ENCODE measurements at regions not wholly inside any gene's neighbourhood (a gene's known extent, or its start where the extent isn't known, plus 50 kb on each side); places are given as distances from the start of the nearest gene placed in this dataset.

DNA sequence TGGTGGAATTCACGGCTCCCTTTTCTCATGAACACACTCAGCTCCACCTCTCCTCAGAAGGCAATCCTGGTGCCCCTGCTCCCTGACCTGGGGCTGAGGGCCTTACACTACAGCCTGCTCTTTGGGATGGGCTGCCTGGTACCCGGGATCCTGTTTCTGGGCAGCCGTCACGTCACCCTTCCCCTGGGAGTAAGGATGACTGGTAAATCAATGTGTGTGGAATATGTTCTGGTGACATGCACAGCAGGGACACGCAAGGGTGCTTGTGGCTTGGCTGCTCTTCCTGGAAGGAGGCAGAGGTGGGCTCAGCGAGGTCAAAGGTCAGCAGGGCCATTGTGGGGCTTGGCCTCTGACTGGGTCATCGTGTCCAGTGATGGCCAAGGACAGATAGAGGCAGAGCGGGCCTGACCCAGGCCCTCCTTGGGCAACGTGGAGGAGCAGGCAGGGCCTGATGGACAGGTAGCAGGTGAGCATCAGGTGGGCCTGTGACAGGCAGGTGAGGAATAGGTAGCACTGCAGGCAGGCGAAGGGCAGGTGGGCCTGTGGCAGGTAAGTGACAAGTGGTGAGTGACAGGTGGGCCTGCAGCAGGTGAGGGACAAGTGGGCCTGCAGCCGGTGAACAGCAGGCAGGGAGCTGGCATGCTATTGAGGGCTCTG, 399.4 kb upstream of the IRX4 start:
- DNase-seq (ENCODE audit: low read depth in 4 of 4, low spot score in 2 of 4) = no peak

DNA sequence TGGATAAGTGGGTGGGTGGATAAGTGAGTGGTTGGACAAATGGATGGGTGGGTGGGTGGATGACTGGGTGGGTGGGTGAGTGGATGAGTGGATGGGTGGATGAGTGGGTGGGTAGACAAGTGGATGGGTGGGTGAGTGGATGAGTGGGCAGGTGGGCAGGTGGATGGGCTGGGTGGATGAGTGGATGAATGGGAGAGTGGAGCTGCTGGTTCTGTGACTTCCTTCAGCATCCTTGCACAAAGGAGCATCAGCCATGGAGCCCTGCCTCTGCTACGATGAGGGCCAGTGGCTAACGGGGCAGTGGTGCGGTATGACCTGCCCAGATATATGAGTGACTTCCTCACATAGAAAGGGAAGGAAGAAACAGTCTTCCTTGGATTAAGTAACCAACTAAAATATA, 398.7 kb upstream of the IRX4 start:
- DNase-seq (ENCODE audit: low read depth in 4 of 4, low spot score in 2 of 4) = no peak

DNA sequence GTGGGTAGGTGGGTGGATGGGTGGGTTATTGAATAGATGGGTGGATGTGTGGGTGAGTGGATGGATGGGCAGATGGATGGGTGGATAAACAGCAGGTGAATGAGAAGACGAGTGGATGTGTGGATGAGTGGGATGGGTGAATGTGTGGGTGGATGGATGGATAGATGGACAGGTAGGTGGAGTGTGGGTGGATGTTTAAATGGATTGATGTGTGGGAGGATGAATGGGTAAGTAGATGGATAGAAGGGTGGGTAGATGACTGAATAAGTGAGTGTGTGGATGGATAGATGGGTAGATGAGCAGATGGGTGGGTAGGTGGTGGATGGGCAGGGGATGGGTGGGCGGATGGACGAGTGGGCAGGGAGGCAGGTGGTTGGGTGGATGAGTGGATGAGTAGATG, 397.6 kb upstream of the IRX4 start:
- DNase-seq (ENCODE audit: low read depth in 4 of 4, low spot score in 2 of 4) = no peak

DNA sequence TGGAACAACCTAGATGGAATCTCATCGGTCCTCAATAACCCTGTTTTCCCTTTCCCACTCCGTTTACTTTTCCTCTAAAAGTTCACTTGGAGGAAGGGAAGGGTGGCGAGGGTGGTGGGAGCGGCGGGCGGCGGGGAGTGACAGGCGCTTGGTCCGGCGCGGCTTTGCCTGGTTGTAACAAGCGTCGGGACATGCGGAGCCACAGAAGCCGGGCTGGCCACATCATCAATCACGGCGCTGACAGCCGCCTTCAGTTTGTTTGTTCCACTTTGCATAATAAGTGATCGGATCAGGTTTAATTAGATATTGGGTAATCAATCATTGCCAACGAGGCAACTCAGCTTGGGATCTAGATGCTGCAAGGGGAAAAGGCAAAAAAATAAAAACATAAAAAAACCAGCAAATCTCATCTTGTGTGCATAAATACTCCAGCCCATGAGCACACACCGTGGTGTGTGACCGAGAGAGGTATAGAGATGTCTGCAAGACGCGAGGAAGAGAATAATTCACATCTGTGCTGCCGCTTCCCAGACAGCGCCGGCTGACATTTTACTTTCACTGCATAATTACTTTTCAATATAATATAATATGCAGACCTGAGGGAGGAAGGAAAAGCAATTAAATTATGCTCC, 396.2 kb upstream of the IRX4 start:
- DNase-seq (ENCODE audit: low read depth in 4 of 4, low spot score in 2 of 4) = no peak

DNA sequence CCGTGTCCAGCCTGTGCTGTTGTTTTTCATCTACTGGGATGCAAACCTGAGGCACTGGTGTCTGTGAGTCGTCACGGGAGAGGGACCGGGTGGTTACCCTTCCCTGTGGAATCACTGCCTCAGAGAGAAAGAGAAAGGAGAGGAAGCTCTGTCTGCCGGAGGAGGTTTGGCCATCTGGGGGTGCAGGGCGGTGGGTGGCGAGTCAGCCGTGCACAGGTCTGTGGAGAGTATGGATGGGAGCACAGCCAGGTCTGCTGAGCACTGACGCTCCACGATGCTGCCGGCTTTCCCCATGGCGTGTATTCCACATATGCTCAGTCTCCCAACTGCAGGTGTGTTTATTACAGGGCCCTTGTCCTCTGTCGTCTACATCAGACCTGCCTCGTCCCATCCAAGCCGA, 395.2 kb upstream of the IRX4 start:
- no peak for DNase-seq (ENCODE audit: low read depth in 4 of 4, low spot score in 2 of 4)

DNA sequence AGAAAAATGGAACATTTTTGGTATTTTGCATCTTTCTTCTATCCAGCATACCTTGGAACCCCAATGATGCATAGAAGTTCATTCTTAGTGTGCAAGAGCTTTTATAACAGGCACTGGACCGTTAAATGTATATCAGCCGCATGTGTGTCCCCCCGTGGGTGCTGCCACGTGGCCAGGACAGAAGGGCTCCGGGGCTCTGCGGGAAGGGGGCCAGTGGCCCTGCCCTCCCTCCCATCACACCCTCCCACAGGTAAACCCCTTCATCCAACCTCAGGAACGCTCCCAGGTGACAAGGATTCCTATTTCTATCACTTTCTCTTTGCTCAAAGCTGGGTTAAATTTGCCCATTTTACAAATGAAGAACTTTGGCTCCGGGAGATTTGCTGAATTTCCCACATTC, 393.4 kb upstream of the IRX4 start:
- DNase-seq (ENCODE audit: low read depth in 4 of 4, low spot score in 2 of 4) = no peak

DNA sequence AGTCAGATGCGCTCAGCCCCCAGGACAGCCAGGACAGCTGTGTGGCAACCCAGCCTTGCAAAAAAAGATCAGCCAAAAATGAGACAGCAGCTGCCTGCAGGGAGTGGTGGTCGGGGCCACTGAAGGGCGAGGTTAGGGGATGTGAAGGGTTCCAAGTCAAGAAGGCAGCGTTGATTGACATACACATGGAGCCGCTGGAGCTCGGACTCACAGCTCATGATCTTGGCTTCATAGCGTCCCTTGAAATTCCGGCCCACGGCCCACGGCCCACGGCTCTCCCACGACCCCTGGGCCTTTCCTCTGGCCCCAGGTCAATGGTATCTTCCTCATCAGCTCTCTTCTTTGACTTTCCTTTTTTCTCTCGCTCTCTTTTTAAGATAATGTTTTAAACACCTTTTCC, 390.0 kb upstream of the IRX4 start:
- DNase-seq (ENCODE audit: low read depth in 4 of 4, low spot score in 2 of 4) = no peak

DNA sequence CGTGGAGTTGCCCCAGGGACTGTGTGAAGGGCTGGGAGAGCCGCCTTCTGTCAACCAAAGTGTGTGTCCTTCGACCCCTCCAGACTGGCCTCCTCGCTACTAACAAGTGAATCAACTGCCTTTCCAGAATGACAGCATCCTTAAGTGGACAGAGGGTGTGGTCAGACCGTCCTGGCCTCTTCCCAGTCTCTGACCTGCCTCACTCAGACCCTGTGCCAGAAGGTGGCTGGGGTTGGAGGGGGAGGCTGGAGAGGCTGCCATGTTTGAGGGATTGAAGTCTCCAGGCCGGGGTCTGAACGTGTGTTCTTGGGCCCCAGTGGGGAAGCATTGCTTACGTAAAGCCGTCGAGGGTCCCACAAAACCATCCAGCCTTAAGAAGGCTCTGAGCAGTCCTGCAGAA, 389.3 kb upstream of the IRX4 start:
- no peak for DNase-seq (ENCODE audit: low read depth in 4 of 4, low spot score in 2 of 4)

DNA sequence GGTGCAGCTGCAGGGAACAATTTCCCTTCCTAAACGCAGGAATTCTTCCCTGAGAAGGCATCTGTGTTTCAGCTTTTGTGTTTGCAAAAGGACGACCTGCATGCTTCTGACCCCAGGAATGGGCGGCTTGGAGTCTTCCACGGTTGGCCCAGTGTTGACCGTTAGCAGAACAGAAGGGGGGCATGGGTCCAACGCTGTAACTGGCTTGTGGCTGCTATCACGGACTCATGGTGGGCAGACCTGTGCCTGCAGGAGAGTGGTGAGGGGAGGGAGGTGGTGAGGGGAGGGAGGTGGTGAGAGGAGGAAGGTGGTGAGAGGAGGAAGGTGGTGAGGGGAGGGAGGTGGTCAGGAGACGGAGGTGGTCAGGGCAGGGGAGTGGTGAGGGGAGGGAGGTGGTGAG, 388.6 kb upstream of the IRX4 start:
- no peak for DNase-seq (ENCODE audit: low read depth in 4 of 4, low spot score in 2 of 4)

DNA sequence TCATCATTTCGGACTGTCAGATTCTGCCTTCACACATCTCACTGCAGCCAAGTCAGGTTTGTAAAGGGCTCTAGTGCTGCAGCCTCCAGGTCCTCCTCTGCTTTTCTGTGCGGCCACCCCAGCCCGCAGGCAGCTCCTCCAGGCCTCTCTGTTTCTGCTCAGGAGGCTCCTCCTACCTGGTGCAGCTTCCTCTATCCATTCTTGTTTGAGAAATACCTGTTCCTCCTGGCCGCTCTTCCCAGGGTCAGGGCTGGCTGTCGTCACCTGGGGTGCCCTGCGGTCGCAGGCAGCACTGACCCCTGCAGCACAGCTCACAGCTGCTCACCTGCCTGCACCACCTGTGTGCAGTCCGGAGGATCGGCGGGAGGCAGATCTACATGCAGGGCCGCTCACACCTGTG, 387.7 kb upstream of the IRX4 start:
- DNase-seq (ENCODE audit: low read depth in 4 of 4, low spot score in 2 of 4) = no peak

DNA sequence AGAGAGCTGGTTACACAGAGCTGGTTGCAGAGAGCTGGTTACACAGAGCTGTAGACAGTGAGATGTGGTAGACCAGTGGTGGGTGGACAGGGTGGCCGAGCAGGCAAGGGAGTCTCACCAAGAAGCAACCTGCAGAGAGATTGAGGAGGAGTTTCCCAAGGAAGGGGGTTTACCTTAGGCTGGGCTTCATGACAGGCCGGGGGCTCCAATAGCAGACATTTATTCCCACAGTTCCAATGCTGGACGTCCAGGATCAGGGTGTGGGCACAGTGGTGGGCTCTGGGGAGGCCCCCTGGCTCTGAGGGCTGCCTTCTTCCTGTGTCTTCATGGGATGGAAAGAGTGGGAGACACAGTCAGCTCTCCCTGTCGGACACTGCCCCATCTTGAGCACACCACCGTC, 386.9 kb upstream of the IRX4 start:
- DNase-seq (ENCODE audit: low read depth in 4 of 4, low spot score in 2 of 4) = no peak

DNA sequence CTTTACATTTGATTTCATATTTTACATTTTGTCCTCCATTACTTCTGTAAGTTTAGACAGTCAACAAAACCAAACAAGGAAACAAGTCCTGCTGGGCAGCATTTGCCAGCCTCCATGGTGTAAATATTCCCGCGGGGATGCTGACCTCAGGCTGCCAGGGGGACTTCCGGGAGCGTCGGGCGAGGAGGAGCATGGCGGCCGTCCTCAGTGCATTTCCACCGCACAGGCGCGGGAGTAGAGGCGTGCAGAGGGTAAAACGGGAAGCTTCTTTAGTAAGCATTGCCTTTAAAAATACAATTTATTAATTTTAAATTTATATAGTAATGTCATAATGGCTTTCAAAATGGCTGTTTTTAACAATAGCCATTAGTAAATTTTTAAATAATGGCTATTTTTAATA, 385.3 kb upstream of the IRX4 start:
- no peak for DNase-seq (ENCODE audit: low read depth in 4 of 4, low spot score in 2 of 4)

DNA sequence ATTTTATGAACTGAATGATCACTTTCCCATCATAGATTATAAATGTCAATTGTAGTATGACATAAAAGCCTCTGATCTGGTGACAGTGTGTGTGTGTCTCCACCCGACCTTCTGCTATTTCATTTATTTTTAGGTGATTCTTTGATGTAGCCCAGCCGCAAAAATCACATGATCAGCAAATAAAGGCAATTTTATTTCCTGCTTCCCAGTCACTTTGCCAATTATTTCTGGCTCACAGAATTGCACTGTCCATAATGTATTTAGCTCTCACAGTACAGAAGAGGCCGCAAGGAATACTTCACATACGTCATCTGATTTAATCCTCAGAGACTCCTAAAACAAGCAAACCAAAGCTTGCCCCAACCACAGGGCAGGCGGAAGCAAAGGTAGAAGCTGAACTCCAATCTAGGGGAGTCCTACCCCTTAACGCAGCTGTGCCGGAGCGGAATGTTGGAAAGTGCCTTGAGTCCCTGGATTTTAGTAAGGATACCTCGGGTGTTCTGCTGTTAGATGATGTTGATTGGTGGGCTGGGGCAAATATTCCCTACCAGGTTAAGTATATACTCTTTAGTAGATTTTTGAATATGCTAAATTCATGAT, 384.0 kb upstream of the IRX4 start:
- DNase-seq (ENCODE audit: low read depth in 4 of 4, low spot score in 2 of 4) = no peak

DNA sequence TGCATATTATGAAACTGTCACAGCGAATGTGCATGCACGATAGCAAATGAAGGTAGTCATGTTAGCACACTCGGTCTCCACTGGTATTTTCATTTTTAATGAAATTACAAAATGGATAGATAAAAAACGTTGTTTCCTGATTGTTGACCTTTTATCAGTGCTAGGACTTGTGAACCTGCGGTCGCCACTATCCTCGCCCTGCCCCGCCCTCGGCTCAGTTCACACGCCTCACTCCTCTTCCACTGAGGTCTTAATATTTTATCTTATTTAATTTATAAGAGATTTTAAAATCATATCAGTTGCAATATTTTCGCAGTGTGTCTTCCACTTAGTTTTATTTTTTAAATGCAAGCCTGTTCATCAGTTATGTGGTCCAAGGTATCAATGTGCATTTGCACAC, 382.6 kb upstream of the IRX4 start:
- no peak for DNase-seq (ENCODE audit: low read depth in 4 of 4, low spot score in 2 of 4)

DNA sequence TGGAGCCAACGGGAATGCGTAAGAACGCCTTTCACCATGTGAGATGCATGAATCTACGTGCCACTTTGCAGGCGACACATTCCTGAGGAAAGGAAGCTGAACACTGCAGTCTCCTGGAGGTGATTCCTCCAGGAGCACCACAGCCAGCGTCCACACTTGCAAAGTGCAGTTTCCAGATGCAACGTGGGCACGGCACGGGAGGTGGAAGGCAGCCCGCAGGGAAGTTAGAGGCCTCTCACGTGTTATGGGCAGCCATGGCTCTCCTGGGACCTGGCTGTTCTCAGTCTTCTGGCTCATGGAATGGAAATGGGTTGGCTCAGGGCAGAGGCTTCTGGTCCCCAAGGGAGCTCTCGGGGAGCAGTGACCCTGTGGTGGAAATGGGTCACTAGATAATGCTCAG, 381.0 kb upstream of the IRX4 start:
- DNase-seq (ENCODE audit: low read depth in 4 of 4, low spot score in 2 of 4) = no peak

DNA sequence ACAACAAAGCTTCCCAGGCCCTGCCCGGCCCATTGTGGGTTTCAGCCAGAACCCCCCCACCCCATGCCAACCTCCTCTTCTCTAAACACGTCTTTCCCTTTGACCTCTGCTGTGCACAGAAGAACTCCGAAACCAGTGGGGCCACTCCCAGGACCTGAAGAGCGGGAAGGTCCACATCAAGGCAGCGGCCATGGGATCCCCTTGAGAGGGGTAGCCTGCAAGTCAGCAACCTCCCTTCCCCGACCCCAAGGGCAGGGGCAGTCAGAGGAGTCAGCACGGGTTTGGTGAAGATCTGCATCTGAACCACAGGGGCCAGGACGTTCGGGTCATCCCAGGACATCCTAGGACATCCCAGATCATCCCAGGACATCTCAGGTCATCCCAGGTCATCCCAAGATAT, 379.9 kb upstream of the IRX4 start:
- no peak for DNase-seq (ENCODE audit: low read depth in 4 of 4, low spot score in 2 of 4)

DNA sequence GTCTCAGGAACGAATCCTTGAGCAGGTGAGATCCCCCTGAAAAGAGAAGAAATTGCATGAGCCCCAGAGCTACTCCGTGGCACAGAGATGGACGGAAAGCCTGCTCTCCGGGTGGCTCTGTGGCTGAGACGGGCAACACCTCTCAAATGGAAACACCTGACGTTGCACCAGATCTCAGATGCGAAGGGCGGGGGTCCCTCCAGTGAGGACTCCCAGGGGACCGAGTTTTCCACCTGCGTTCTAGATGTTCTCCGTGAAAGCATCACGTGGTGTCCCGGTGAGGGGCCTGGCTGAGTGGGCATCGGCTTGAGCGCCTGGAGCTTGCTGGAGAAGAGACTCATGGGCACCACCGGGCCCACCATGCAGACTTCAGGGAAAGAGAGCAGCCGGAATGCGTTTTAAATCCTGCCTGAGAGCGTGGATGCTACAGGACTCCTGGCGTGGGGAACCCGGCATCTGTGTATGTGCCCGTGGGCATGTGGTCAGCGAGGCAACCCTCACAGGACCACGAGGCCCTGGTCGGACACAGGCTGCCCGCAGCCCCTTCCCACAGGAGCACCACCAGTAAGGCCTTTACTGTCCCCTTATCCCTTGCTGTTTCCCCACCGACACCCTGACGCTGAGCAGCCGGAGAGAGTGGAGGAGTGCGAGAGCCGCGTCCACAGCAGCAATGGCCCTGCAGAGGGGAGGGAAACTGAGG, 378.4 kb upstream of the IRX4 start:
- DNase-seq (ENCODE audit: low read depth in 4 of 4, low spot score in 2 of 4) = no peak

DNA sequence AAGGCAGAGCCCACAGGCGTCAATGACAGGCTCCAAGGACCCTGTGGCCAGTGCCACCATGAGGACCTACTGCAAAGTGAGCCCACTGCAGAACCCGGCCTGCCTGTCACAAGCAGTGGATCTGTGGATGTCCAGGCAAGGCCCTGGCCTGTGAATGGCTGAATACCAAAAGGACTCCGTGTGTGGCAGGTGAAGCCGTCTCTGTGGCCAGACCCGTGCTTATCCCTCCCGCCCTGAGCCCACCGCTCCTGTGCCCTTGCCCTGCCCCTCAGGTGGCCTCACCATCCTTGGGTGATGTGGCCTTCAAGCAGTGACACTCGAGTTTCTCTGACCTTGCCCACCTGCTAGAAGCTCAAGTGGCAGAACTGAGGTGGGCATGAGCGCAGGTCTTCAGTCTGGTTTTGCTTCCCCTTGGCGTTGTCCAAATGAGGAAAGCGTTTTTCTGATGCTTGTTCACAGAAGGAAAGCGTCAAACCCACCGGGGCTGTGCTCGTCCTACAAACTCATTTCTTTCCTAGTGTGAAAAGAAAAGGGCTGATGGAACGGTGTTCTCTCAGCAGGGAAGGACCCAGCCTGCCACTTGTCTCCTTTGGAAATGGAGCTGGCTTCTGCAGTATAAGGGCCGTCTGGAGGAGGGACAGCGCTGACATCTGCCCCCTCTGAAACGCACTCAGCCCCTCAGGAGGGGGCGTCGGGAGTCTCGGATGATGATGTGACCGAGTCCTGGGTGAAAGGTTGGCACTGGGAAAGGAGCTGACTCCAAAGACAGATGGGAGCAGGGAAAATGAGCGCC, 377.7 kb upstream of the IRX4 start:
- no peak for DNase-seq (ENCODE audit: low read depth in 4 of 4, low spot score in 2 of 4)

DNA sequence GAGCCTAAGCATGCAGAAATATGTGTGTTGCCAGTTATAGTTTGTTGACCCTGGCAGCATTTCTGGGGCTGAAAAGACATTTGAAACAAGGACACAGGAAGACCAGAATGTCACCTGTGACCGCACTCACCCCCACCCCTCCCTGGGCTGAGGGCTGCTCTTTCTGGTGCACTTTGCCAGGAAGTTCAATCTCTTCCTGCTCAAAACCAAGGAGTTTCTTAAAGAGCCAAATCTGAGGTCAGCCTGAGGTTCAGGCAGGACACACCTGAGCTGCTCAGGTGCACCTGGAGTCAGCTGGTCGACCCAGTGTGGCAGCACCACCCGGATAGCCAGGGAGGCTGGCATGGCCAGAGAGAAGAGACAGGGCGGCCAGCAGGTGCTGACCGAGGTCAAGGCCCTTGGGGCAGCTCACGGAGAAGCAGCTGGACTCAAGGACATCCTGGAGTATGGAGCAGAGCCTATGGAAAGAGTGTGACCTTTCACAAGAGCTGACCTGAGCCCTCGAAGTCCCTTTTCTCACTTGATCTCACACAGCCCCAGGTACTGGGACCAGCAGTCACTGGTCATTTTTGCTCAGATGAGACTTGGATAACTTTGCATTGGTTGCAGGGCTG, 376.9 kb upstream of the IRX4 start:
- no peak for DNase-seq (ENCODE audit: low read depth in 4 of 4, low spot score in 2 of 4)

DNA sequence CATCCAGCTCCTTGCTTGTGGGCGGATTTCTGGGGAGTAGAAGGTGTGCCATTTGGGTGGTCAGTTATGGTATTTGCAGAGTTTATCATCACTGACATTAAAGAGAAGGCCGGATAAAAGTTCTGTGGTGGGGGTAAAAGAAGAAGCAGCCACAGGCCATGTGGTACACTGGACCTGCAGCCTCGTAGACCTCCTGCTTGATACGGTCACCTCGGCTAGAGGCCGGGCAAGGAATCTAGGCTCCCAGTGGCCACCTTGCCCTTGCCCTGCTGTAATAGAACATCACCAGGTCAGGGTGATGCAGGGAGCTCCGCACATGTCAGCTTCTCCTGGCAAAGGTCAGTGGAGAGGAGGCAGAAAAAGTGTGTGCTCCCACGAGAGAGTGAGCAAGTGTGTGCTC, 376.1 kb upstream of the IRX4 start:
- no peak for DNase-seq (ENCODE audit: low read depth in 4 of 4, low spot score in 2 of 4)

Data from left renal cortex interstitium (tissue), 4 donors.